Iris pigment epithelial cell (primary cell): ENCODE measurements at regions not wholly inside any gene's neighbourhood (a gene's known extent, or its start where the extent isn't known, plus 50 kb on each side); places are given as distances from the start of the nearest gene placed in this dataset.

Experiments used
- DNase-seq: peaks from one replicate; pipeline ENCODE4 v3.0.0-alpha.2; 2011; ENCODE audit warnings: low read depth

DNA sequence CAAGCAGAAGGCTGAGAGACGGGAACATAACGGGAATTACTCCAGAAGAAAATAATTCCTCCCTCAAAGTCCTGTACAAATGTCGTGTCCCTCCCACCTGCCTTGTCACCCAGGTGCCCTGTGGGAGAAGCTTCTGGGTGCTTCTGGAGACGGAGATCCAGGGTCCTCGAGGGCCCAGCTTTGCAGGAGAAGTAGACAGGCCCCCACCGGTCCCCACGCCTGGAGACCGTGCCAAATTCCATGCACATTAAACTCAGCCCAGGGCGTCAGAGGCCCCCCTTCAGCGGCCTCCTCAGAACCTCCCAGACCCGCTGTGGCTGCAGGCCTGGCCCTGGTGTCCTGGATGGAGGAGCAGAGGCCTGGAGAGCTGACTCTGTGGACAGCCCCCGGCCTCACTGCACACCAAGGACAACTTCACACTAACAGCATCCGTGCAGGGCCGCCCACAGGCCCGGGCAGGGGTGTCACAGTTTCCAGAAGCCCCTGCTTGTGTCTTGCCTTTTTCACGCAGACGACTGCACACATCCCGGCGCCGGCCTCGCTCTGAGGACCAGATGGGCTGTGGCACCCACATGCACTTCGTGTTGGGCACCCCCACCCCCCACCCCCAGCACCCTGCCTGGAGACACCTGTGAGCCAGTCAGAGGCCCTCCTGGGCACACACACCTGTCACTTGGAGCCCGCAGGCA lies 734.3 kb downstream of the BRD1 start:
- no peak for DNase-seq

GRCh38 chr22:49092716-49093115 lies 735.0 kb downstream of the BRD1 start:
- no peak for DNase-seq

DNA sequence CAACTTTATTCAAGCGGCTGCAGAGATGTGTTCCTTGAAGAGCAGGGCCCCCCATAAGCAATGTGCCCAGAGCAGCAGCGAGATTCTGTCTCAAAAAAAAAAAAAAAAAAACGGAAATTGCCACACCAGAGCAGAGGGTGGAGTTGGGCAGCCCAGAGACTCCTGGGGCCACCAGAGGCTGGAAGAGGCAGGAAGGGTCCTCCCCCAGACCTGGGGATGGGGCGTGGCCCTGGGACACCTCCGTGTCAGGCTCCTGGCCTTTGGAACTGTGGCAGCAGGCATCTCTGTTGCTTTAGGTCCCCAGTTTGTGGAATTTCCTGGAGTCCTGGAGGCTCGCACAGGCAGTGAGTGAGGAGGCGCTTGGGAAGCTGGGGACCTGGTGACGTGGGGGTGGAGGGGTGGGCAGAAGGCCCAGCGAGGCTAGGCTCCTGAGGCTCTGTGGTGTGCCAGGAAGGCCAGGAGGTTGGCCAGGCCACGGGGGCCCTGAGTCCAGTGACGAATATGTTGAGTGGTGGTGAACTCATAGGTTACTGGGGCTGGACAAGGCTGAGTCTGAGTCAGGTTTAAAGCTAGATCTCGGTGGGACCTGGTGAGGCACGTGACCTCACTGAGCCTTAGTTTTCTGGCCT lies 735.6 kb downstream of the BRD1 start:
- no peak for DNase-seq

GRCh38 chr22:49091451-49091850 lies 736.2 kb downstream of the BRD1 start:
- DNase-seq = no peak

DNA sequence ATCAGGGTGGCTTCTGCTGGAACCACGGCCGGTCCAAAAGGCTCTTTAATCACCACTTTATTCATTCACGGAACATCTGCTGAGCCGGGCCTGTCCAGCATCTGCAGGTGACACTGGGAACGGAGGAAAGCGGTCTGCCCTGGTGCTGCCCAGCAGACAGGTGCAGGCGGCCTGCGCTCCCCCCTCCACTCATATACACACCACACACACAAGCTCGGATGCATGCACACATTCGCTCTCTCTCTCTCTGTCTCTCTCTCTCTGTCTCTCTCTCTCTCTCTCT lies 736.9 kb downstream of the BRD1 start:
- no peak for DNase-seq

- no peak for DNase-seq
Observed at GRCh38 chr22:49090061-49090852, 737.4 kb downstream of the BRD1 start.

- no peak for DNase-seq
Observed at GRCh38 chr22:49088801-49089791, 738.6 kb downstream of the BRD1 start.

DNA sequence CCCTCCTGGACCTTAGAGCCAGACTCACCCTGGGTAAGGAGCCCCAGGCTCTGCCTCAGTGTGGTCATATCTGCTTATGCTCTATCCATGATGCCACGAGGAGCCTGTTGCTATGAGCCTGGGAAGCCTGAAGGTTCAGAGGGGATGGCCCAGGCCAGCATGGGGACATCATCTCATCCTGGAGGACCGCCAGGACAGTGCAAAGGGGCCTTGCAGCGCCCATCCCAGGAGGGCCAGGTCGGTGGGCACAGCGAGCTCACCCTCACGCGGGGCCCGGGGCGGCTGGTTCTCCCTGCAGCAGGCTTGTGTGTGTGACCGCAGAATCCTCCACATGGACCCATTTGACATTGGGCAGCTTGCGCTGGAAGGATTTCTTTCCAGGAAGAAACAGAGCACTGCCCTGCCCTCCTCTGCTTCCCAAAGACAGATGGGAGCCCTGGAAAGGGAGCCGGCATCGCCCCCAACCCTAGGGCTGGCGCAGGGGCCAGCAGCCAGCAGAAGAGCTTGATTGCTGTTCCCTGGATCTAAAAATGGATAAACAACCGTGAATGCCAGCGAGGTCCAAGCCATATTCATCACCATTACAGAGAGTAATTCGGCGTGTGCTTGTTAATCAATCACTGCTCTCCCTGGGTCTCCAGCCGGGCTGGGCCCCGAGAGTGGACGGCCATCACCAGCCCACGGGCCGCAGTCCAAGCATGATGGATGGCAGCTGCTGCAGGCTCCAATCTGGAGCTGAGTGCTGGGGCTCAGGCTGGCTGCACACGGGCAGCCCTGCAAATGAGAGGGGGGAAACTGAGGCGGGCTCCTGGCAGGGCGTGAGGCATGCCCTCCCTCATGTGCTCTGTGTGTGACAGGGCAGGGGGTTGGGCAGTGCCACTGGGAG lies 739.7 kb downstream of the BRD1 start:
- no peak for DNase-seq

DNA sequence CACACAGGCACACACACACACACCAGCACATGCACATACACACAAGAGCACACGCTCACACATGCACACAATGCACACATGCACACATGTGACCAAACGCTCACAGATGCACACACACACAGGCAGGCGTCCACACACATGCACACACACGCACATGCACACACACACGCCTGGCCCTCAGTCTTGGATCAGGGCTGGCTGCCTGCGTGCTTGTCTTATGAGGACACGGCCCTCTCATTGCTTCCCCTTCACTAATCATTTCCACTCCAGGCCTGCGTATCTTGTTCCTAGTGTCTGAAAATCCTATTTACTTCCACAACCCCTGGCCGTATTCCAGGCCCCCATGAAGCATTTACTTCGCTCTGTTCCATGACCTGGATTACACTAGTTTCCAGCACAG lies 740.5 kb downstream of the BRD1 start:
- DNase-seq = no peak

DNA sequence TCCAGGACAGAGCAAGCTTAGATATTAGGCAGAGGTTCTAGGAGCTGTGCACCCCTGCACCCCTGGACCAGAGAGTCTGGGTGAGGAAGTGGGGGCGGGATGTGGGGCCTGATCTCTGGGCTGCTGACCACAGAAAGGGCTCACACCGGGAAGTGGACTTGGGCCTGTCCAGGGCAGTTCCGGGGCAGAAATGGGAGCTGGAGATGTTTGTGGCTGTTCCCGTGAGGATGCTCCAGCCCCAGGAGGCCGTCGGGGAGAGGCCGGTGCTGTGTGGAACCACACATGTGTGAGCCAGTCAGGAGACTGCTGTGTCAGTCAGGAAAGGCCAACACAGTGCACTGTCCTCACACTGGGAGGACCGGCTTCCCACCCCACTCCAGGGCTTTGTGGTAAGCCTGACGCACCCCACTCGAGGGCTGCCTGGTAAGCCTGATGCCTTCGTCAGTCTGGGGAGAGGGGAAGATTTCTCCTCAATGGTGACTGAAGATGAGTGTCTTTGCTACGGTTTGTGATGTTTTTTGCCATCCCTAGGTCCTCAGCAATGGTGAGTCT lies 741.0 kb downstream of the BRD1 start:
- no peak for DNase-seq

GRCh38 chr22:49086181-49086580 lies 741.5 kb downstream of the BRD1 start:
- DNase-seq = no peak

DNA sequence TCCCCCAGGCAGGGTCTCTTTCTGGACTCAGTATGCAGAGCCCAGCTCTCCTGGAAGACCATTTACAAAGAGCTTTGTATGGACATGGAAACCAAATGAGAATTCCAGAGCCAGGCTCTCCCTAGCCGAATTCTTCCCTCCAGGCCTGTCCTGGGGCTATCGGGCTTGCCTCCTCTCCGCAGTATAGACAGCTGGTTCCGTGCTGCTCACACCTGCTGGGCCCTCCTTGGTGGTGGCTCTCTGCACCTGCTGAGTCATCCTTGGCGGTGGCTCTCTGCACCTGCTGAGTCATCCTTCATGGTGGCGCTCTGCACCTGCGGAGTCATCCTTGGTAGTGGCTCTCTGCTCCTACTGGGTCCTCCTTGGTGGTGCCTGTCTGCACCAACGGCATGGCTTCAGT lies 743.5 kb downstream of the BRD1 start:
- no peak for DNase-seq

GRCh38 chr22:49083607-49084006 lies 744.1 kb downstream of the BRD1 start:
- DNase-seq = no peak

DNA sequence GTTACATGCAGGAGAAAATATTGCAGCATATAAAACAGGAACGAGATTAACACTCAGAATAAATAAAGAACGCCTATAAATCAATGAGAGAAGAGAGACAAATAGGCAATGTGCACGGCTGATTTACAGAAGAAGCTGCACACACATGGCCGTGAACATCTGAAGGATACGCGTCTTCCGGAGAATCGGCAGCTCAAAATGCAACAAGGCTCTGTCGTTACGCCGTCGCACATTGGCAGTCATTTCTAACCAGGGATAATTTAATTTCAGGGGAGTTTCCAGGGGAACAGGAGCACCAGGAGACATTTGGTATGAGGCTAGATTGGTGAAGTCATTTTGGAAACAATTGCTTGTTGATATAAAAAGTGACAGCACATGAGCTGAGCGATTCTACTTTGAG lies 745.2 kb downstream of the BRD1 start:
- no peak for DNase-seq

DNA sequence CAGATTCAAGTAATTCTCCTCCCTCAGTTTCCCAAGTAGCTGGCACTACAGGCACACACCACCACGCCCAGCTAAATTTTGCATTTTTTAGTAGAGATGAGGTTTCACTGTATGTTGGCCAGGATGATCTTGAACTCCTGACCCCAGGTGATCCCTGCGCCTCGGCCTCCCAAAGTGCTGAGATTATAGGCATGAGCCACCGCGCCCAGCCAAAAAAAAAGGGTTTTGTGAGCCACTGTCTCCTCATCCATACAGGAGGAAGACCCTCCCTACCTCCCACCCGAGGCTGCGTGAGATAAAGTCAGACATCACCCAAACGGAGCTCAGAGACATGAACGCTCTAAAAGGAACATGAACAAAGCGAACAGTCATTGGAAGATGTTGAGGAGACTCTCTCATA lies 745.7 kb downstream of the BRD1 start:
- no peak for DNase-seq

GRCh38 chr22:49081261-49081666 lies 746.4 kb downstream of the BRD1 start:
- no peak for DNase-seq

- no peak for DNase-seq
Observed at GRCh38 chr22:49080631-49081030, 747.0 kb downstream of the BRD1 start.

GRCh38 chr22:49079743-49080500 lies 747.8 kb downstream of the BRD1 start:
- DNase-seq = no peak

GRCh38 chr22:49079027-49079725 lies 748.5 kb downstream of the BRD1 start:
- DNase-seq = no peak
